H9 (cell line): ENCODE measurements at regions not wholly inside any gene's neighbourhood (a gene's known extent, or its start where the extent isn't known, plus 50 kb on each side); places are given as distances from the start of the nearest gene placed in this dataset.

ENCODE experiments used
- DNase-seq: peaks from one replicate; pipeline ENCODE4 v3.0.0-alpha.2; 2017
- H2AFZ ChIP-seq: one replicate; pipeline ENCODE4 v1.6.1; 2013; ENCODE audit warnings: mild to moderate bottlenecking, low read length, control low read depth, moderate library complexity
- H2AK5ac ChIP-seq: 2 replicates; pipeline ENCODE4 v1.6.1; 2013; ENCODE audit warnings: low read length, control low read depth, mixed read lengths; ENCODE audit not compliant: insufficient read length
- H2BK120ac ChIP-seq: one replicate; pipeline ENCODE4 v1.6.1; 2013; ENCODE audit warnings: low read depth, mild to moderate bottlenecking, low read length, control low read depth, inconsistent platforms; ENCODE audit not compliant: poor library complexity, severe bottlenecking
- H2BK12ac ChIP-seq: 2 replicates; pipeline ENCODE4 v1.6.1; 2013; ENCODE audit warnings: low read length, control low read depth, mixed read lengths, low read depth; ENCODE audit not compliant: insufficient read length
- H2BK15ac ChIP-seq: 2 replicates; pipeline ENCODE4 v1.6.1; 2013; ENCODE audit warnings: low read depth, low read length, control low read depth
- H2BK20ac ChIP-seq: one replicate; pipeline ENCODE4 v1.6.1; 2013; ENCODE audit warnings: low read depth, mild to moderate bottlenecking, low read length, control low read depth, inconsistent platforms; ENCODE audit not compliant: poor library complexity, severe bottlenecking
- H2BK5ac ChIP-seq: 2 replicates; pipeline ENCODE4 v1.6.1; 2013; ENCODE audit warnings: low read length, control low read depth, mixed read lengths; ENCODE audit not compliant: insufficient read length
- H3K14ac ChIP-seq: 2 replicates; pipeline ENCODE4 v1.6.1; 2013; ENCODE audit warnings: low read length, control low read depth; ENCODE audit not compliant: insufficient read depth
- H3K18ac ChIP-seq: 2 replicates; pipeline ENCODE4 v1.6.1; 2013; ENCODE audit warnings: low read depth, mild to moderate bottlenecking, mixed read lengths, low read length, control low read depth; ENCODE audit not compliant: insufficient read length
- H3K23ac ChIP-seq: 2 replicates; pipeline ENCODE4 v1.6.1; 2013; ENCODE audit warnings: low read length, control low read depth, mixed read lengths, low read depth; ENCODE audit not compliant: insufficient read length
- H3K23me2 ChIP-seq: 2 replicates; pipeline ENCODE4 v1.6.1; 2013; ENCODE audit warnings: low read depth, mild to moderate bottlenecking, mixed read lengths, low read length, control low read depth; ENCODE audit not compliant: insufficient read length, poor library complexity, severe bottlenecking
- H3K27ac ChIP-seq: 2 replicates; pipeline ENCODE4 v1.5.1; 2013; ENCODE audit warnings: low read length, control low read depth, mixed read lengths, low read depth; ENCODE audit not compliant: insufficient read length
- H3K27me3 ChIP-seq: 2 replicates; pipeline ENCODE4 v1.6.1; 2013; ENCODE audit warnings: low read length, control low read depth, inconsistent platforms; ENCODE audit not compliant: insufficient read depth
- H3K4ac ChIP-seq: 2 replicates; pipeline ENCODE4 v1.6.1; 2013; ENCODE audit warnings: low read depth, mild to moderate bottlenecking, control low read depth, inconsistent platforms, low read length, moderate library complexity
- H3K4me1 ChIP-seq: 2 replicates; pipeline ENCODE4 v1.6.1; 2013; ENCODE audit warnings: low read length, control low read depth, inconsistent platforms; ENCODE audit not compliant: insufficient read depth
- H3K4me2 ChIP-seq: 2 replicates; pipeline ENCODE4 v1.6.1; 2013; ENCODE audit warnings: low read length, control low read depth, mixed read lengths; ENCODE audit not compliant: insufficient read length, insufficient read depth
- H3K56ac ChIP-seq: 2 replicates; pipeline ENCODE4 v1.6.1; 2013; ENCODE audit warnings: low read depth, mild to moderate bottlenecking, mixed read lengths, low read length, control low read depth; ENCODE audit not compliant: insufficient read length
- H3K79me1 ChIP-seq: 2 replicates; pipeline ENCODE4 v1.6.1; 2013; ENCODE audit warnings: low read depth, mild to moderate bottlenecking, moderate library complexity, low read length, control low read depth, inconsistent platforms; ENCODE audit not compliant: insufficient read depth, poor library complexity, severe bottlenecking
- H3K79me2 ChIP-seq: 2 replicates; pipeline ENCODE4 v1.6.1; 2013; ENCODE audit warnings: low read length, control low read depth, inconsistent platforms; ENCODE audit not compliant: insufficient read depth
- H3K9ac ChIP-seq: 2 replicates; pipeline ENCODE4 v1.6.1; 2013; ENCODE audit warnings: low read length, control low read depth, mixed read lengths; ENCODE audit not compliant: insufficient read length; ENCODE audit errors: extremely low read depth
- H3K9me3 ChIP-seq: one replicate; pipeline ENCODE4 v1.6.1; 2013; ENCODE audit warnings: low read depth, low read length, inconsistent platforms; ENCODE audit not compliant: control insufficient read depth
- H3T11ph ChIP-seq: one replicate; pipeline ENCODE4 v1.6.1; 2013; ENCODE audit warnings: mild to moderate bottlenecking, low read length, control low read depth, inconsistent platforms
- H4K20me1 ChIP-seq: one replicate; pipeline ENCODE4 v1.6.1; 2013; ENCODE audit not compliant: control insufficient read depth, insufficient read length, insufficient read depth
- H4K5ac ChIP-seq: 2 replicates; pipeline ENCODE4 v1.6.1; 2013; ENCODE audit warnings: low read depth, mild to moderate bottlenecking, mixed read lengths, low read length, control low read depth; ENCODE audit not compliant: insufficient read length
- H4K8ac ChIP-seq: replicated peaks from 2 replicates; pipeline ENCODE4 v1.6.1; 2013; ENCODE audit warnings: low read length, control low read depth, mixed read lengths, low read depth; ENCODE audit not compliant: insufficient read length
- H4K91ac ChIP-seq: 2 replicates; pipeline ENCODE4 v1.6.1; 2013; ENCODE audit warnings: low read depth, mild to moderate bottlenecking, moderate library complexity, mixed read lengths, low read length, control low read depth; ENCODE audit not compliant: insufficient read length
- H3K27ac Mint-ChIP-seq, 3 experiments: 2 replicates in 2 of 3; 3 replicates in 1 of 3; pipeline ENCODE4 v1.8.0; 2020 to 2021; ENCODE audit warnings: mixed read lengths in 3 of 3, mild to moderate bottlenecking in 1 of 3, moderate library complexity in 1 of 3
- H3K27me3 Mint-ChIP-seq: 2 replicates; pipeline ENCODE4 v1.8.0; 2021; ENCODE audit warnings: low read depth, mild to moderate bottlenecking, moderate library complexity, mixed read lengths
- H3K36me3 Mint-ChIP-seq, 3 experiments: 2 replicates in 2 of 3; 3 replicates in 1 of 3; pipeline ENCODE4 v1.8.0; 2020 to 2021; ENCODE audit warnings: low read depth in 3 of 3, mixed read lengths in 3 of 3; ENCODE audit not compliant: insufficient read depth in 1 of 3
- H3K4me1 Mint-ChIP-seq, 2 experiments: 2 replicates each; pipeline ENCODE4 v1.8.0; 2020; ENCODE audit warnings: mixed read lengths in 2 of 2
- H3K4me3 Mint-ChIP-seq, 2 experiments: 2 replicates in 1 of 2; 3 replicates in 1 of 2; pipeline ENCODE4 v1.8.0; 2020 to 2021; ENCODE audit warnings: mild to moderate bottlenecking in 2 of 2, mixed read lengths in 2 of 2, moderate library complexity in 1 of 2
- H3K9me3 Mint-ChIP-seq, 2 experiments: 2 replicates in 1 of 2; 3 replicates in 1 of 2; pipeline ENCODE4 v1.8.0; 2020; ENCODE audit warnings: mild to moderate bottlenecking in 2 of 2, mixed read lengths in 2 of 2, moderate library complexity in 1 of 2
- CTCF ChIP-seq: fragments of 200-600 bp; sonication (generic); conservative IDR thresholded peaks from 3 replicates; pipeline ENCODE4 v1.8.0; 2021; ENCODE audit warnings: antibody characterized with exemption, mild to moderate bottlenecking
- WGBS: extraction: QIAGEN DNeasy Blood & Tissue Kit; methylation state at CpG from one replicate; pipeline ENCODE4 v1.1.7; 2013; ENCODE audit warnings: missing lambda C conversion rate, low lambda C conversion rate, mixed read lengths; ENCODE audit not compliant: insufficient read length; ENCODE audit errors: extremely low coverage; 5-methylcytosine and 5-hydroxymethylcytosine counted together

- H4K8ac ChIP-seq: no peak overlapping the region
- peaks cover 14 to 19% of the 10 kb centered on the region in 2 experiments for H3K4me1 Mint-ChIP-seq
- H3K9me3 Mint-ChIP-seq: no peaks in the 10 kb centered on the region
- H4K91ac ChIP-seq: no peak overlapping the region
- H3K9ac ChIP-seq: no peak overlapping the region
- H2BK5ac ChIP-seq: no peak overlapping the region
- H3K27ac ChIP-seq: no peak overlapping the region
- H3K18ac ChIP-seq: no peak overlapping the region
- no peak overlapping the region for H3K4me2 ChIP-seq
- H4K5ac ChIP-seq: no peak overlapping the region
- no peak overlapping the region for H3K4ac ChIP-seq
- H3K4me3 Mint-ChIP-seq: no peak overlapping the region
- TF ChIP-seq CTCF: no peak
- no peak overlapping the region for H3K23ac ChIP-seq
- H3K79me1 ChIP-seq: no peaks in the 10 kb centered on the region
- H3K27me3 Mint-ChIP-seq: no peaks in the 10 kb centered on the region
- H2BK12ac ChIP-seq: no peak overlapping the region
- no peak overlapping the region for H2BK120ac ChIP-seq
- no peak overlapping the region for H3T11ph ChIP-seq
- no peaks in the 10 kb centered on the region for H3K23me2 ChIP-seq
- peaks cover 4% of the 10 kb centered on the region; the same call in 1 of the 2 replicates for H3K4me1 ChIP-seq
- H3K27me3 ChIP-seq: no peaks in the 10 kb centered on the region
- H3K9me3 ChIP-seq: no peaks in the 10 kb centered on the region
- DNase-seq: no peak
- no peak overlapping the region for H2BK20ac ChIP-seq
- H3K79me2 ChIP-seq: no peaks in the 10 kb centered on the region
- H2AK5ac ChIP-seq: no peak overlapping the region
- H3K56ac ChIP-seq: no peak overlapping the region
- WGBS: no CpG with 5 or more reads among the region's 2 CpGs
- H3K27ac Mint-ChIP-seq: peak overlapping the region; percentile 15 to 78 (median 62); a peak in 5 of 7 replicates
- H3K36me3 Mint-ChIP-seq: no peaks in the 10 kb centered on the region
- no peak overlapping the region for H2BK15ac ChIP-seq
- no peaks in the 10 kb centered on the region for H4K20me1 ChIP-seq
- H3K14ac ChIP-seq: no peak overlapping the region
- H2AFZ ChIP-seq: no peak overlapping the region
Measured at GRCh38 chr4:25567253-25567652, 88.4 kb upstream of the SLC34A2 start.
